ENCODE measurements at regions not wholly inside any gene's neighbourhood (a gene's known extent, or its start where the extent isn't known, plus 50 kb on each side); places are given as distances from the start of the nearest gene placed in this dataset.

DNA sequence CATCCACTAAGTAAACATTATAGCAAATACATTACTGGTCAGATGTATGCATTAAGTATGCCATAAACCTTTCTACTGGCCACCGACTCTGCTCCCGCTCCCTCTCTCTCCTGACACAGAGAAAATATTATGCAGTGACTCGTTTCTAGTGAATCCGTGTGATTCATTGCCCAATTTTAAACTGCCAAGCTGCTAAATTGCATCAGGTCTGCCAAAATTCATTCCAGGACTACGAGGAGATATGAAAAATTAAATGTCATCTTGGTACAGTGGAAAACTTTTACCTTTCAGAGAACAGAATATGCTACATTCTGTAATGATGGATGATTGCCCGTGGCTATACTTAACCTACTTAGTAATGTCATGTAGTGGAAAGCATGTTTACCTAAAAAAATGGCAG lies 368.8 kb upstream of the TSHZ3 start:
- DNase-seq, result no peak

GRCh38 chr19:31718898-31719297 lies 369.7 kb upstream of the TSHZ3 start:
- no peak for DNase-seq

DNA sequence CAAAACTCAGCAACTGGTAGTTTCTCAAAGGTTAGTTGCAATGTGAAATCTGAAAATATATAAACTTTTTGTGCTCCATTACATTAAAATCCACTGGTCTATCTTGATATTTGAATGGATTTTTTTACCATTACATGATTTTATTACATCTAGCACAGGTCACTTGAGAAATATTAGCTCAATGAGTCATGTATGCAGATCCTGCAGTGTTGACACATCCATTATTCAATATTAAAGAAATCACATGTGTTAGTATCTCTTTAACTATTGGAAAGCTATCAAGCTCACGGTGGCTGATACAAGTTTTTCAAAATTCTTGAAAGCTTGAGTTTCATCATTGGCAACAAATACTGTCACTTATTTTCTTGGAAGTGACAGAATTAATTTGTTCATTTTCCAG lies 373.9 kb upstream of the TSHZ3 start:
- no peak for DNase-seq

- no peak for DNase-seq
These were observed 375.8 kb upstream of the TSHZ3 start for GRCh38 chr19:31725051-31725450.

DNA sequence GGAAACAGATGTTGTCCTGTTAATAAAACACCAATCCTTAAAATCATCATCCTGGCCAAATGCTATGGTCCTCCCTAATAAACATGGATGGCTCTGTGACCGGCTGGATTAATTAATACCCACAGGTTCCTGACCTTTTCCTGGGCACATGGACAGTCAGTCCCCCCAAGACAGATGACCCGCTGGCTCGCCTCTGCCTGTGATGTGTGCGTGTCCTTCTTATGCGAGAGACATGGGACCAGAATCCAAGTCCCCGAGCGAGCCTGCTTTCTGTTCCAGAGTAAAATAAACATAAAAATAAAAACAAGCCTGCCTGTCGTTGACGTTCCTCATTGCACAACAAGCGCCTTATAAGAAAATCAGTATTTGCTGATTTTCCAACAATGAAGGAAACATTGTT lies 378.3 kb upstream of the TSHZ3 start:
- no peak for DNase-seq

GRCh38 chr19:31730270-31730669 lies 381.0 kb upstream of the TSHZ3 start:
- DNase-seq, result no peak

GRCh38 chr19:31733591-31733990 lies 384.4 kb upstream of the TSHZ3 start:
- no peak for DNase-seq

- no peak for DNase-seq
These were observed 393.0 kb upstream of the TSHZ3 start for GRCh38 chr19:31742249-31742648.

GRCh38 chr19:31745731-31746130 lies 396.5 kb upstream of the TSHZ3 start:
- DNase-seq, result no peak

- no peak for DNase-seq
These were observed 400.0 kb upstream of the TSHZ3 start for GRCh38 chr19:31749231-31749630.

DNA sequence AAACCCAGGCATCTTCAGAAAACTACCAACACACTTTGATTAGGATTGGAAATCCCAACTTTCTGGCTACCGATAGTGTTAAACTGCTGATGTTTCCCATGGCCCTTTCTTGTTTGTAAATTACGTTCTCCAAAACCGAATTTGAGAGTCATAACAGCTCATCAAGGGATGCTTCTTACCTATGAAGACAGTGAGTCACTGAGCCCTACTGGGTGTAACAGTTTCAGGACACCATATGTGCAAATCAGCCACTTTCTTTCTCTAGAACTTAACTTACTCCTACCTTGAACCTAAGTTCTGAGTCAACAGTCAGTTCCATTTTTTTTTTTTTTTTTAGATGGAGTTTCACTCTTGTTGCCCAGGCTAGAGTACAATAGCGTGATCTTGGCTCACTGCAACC lies 410.1 kb upstream of the TSHZ3 start:
- no peak for DNase-seq

DNA sequence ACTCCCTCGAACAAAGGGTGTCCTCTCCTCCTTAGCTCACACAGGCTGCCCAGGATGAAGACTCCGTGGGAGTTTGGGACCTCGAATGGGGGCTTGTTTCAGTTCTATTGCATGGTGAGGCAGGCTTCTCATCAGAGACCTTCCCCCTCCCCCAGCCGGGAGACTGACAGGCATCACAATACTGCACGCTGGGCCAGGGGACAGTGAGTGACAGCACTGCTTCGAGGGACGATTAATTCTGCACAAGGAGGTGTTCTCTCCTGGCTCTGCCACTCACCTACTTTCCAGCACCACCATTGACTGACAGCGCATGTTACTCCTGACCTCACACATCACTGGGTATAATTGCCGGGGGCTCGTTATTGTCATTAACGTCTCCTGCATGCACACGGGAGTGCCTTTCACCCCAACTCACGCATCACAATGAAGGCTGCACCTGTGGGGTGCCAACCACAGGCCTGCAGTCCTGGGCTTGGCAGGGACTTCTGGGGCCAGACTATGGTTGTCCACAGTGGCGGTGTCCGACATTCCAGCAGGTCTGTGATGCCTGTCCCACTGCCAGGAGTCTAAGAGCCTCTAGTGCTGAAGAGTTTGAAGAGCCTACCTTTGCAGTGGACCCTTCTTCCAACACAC lies 412.2 kb upstream of the TSHZ3 start:
- DNase-seq, result no peak

DNA sequence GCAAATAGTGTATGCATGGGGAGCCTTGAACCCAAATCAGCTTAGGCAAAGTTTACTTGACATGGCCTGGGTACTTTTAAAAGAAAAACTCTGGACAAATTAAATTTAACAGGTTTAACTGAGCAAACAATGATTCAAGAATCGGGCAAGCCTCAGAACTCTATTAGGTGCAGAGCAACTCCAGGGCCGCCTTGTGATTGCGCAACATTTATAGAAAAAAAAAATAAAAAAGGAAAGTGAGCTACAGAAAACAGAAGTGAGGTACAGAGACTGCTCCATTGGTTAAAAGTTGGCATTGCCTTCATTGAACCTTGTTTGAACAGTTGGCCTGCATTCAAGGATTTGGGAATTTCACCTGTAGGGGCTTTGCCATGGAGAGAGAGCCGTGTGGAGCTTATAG lies 421.0 kb upstream of the TSHZ3 start:
- DNase-seq, result no peak

DNA sequence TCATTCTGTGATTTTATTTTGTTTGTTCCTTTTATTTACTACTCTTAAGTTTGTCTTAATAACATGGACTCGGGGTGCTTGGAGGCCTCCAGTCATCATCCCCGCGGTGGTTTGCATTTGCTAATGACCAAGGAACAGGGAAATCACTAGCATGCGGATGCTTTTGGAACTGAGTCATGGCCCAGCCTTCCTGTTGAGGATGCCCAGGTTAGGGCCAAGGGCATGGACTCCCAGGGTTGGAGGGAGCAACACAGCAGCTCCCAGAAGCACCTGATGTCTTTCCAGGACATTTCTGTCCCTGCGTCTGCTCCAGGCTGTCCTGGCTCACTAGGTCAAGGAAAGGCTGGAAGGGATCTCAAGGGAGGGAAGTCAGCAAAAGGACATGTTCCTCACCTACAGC lies 423.7 kb upstream of the TSHZ3 start:
- no peak for DNase-seq

DNA sequence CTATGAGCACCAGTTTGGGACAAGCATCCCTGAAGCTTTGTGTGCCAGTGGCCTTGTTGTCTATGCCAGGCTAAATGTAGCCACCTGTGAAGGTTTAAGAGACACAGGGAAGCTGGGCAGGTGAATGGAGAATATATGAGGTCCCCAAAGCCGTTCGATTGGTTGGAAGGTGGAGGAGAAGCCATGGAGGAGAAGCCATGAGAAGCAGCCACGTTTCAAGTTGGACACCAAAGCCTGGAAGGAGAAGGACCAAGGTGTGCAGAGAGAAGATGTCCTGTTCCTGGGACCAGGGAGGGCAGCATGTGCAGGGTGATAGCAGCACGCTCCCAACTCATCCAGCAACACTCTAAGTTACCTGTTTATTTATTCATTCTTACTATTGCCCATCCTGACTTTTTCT lies 432.3 kb upstream of the TSHZ3 start:
- no peak for DNase-seq

GRCh38 chr19:31783592-31783991 lies 434.4 kb upstream of the TSHZ3 start:
- DNase-seq, result no peak

GRCh38 chr19:31784671-31785101 lies 435.4 kb upstream of the TSHZ3 start:
- no peak for DNase-seq

DNA sequence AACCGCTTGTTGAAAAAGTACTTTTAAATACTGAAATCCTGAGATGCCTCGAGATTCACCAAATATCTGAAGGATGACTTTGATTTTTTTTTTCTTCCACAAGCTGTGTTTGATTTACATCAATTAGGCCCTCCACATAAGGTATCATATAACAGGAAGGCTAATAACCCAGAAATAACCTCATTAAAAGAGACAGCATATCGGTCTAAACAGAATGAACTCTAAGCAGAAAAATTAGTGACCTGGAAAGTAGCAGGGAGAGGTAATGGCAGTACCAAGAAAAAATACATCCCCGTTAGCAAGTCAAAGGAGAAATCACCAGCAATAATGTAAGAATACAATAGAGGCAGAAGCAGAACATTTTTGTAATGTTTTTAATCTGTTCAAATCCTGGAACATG lies 452.4 kb upstream of the TSHZ3 start:
- DNase-seq, result no peak

DNA sequence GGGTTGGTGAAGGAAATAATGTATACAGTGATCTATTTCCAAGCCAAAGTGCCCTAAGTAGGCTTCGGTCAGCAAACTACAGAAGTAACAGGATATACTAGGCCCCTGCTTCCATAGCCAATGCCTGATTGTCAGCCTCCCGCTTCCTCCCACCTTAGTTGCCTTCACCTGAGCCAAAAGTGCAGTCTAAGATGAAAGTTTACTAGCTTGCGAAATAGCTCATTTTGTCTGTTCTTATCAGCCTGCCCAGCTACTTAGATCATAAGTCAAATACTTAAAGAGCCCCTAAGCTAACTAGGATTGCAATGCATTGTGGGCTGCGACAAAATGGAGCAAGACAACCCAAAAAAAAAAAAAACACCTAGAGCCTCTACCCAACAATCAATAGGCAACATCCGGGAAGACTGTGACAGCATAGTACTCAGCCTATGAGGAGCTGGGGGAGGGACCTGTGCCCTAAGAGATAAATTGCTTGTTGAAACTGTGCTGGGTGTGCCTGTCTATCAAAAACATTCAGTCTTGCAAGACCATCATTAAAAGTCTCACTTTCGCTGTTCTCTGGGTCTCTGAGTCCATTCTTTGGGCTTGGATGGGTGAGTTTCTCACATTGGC lies 454.7 kb upstream of the TSHZ3 start:
- DNase-seq, result no peak

GRCh38 chr19:31804668-31805067 lies 455.4 kb upstream of the TSHZ3 start:
- DNase-seq, result no peak

DNA sequence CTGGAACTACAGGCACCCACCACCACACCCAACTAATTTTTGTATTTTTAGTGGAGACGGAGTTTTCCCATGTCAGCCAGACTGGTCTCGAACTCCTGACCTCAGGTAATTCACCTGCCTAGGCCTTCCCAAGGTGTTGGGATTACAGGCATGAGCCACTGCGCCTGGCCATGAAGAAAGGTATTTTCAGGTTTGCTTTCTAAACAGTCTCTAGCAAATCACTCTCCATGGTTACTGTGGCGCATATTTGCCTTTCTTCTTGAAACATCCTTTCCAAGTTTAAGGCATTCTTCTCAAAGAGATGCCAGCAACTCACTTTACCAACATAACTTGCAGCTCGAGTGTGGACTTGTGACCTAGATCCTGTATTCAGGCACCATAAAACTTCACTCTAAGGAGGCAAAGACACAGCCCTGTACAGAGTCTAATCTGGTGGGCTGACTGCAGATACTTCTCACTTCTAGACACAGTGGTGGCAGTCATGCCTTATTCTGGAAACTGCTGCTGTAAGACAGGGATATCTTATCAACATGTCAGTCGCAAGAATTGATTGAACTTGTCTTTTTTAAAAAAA lies 461.4 kb upstream of the TSHZ3 start:
- no peak for DNase-seq

GRCh38 chr19:31817971-31818797 lies 468.9 kb upstream of the TSHZ3 start:
- no peak for DNase-seq

GRCh38 chr19:31818798-31819105 lies 469.5 kb upstream of the TSHZ3 start:
- no peak for DNase-seq

GRCh38 chr19:31819837-31820236 lies 470.6 kb upstream of the TSHZ3 start:
- no peak for DNase-seq

Measured in activated CD4-positive, alpha-beta T cell treated with anti-CD3 and anti-CD28 coated beads, Interleukin-2, amount 50 U/mL, for 1 hour (primary cell).